Mesenchymal stem cell (in vitro differentiated cells and primary cell): ENCODE measurements at regions not wholly inside any gene's neighbourhood (a gene's known extent, or its start where the extent isn't known, plus 50 kb on each side); places are given as distances from the start of the nearest gene placed in this dataset.
A peak's percentile ranks its signal among the peaks of the same experiment; 100 is the strongest.

Source experiments
- DNase-seq: peaks from one replicate; pipeline ENCODE4 v3.0.0-alpha.2; 2013
- H2AFZ ChIP-seq: one replicate; pipeline ENCODE4 v1.6.1; 2013; ENCODE audit warnings: low read depth, mild to moderate bottlenecking, control low read depth, inconsistent platforms, low read length, moderate library complexity
- H2AK5ac ChIP-seq: 2 replicates; pipeline ENCODE4 v1.6.1; 2013; ENCODE audit warnings: low read length, moderate library complexity, mild to moderate bottlenecking, inconsistent platforms; ENCODE audit not compliant: severe bottlenecking
- H2BK120ac ChIP-seq: one replicate; pipeline ENCODE4 v1.6.1; 2013; ENCODE audit warnings: low read depth, mild to moderate bottlenecking, inconsistent platforms, low read length, moderate library complexity
- H2BK12ac ChIP-seq, 2 experiments: one replicate each; pipeline ENCODE4 v1.6.1; 2013; ENCODE audit warnings: inconsistent platforms in 2 of 2, low read length in 2 of 2, mild to moderate bottlenecking in 2 of 2, moderate library complexity in 2 of 2, control low read depth in 1 of 2
- H2BK15ac ChIP-seq: one replicate; pipeline ENCODE4 v1.6.1; 2013; ENCODE audit warnings: mild to moderate bottlenecking, low read depth, inconsistent platforms; ENCODE audit not compliant: poor library complexity, severe bottlenecking
- H2BK5ac ChIP-seq: 2 replicates; pipeline ENCODE4 v1.6.1; 2013; ENCODE audit warnings: low read depth, mild to moderate bottlenecking, low read length, control low read depth, inconsistent platforms; ENCODE audit not compliant: poor library complexity, severe bottlenecking
- H3K14ac ChIP-seq, 2 experiments: one replicate each; pipeline ENCODE4 v1.6.1; 2013; ENCODE audit warnings: inconsistent platforms in 2 of 2, low read length in 2 of 2, control low read depth in 1 of 2, mild to moderate bottlenecking in 1 of 2, moderate library complexity in 1 of 2
- H3K18ac ChIP-seq, 2 experiments: one replicate each; pipeline ENCODE4 v1.6.1; 2013; ENCODE audit warnings: inconsistent platforms in 2 of 2, low read length in 2 of 2, control low read depth in 1 of 2, low read depth in 1 of 2, mild to moderate bottlenecking in 1 of 2
- H3K23ac ChIP-seq, 2 experiments: one replicate each; pipeline ENCODE4 v1.6.1; 2013; ENCODE audit warnings: inconsistent platforms in 2 of 2, low read length in 2 of 2, mild to moderate bottlenecking in 2 of 2, moderate library complexity in 2 of 2, control low read depth in 1 of 2
- H3K27ac ChIP-seq: 2 replicates; pipeline ENCODE4 v1.5.1; 2013; ENCODE audit warnings: mild to moderate bottlenecking, moderate library complexity, low read length, control low read depth, inconsistent platforms; ENCODE audit not compliant: poor library complexity, severe bottlenecking
- H3K27me3 ChIP-seq, 2 experiments: 2 replicates each; pipeline versions ENCODE4 v1.6.1 to v1.7.0; 2013; ENCODE audit warnings: low read length in 2 of 2, mild to moderate bottlenecking in 2 of 2, moderate library complexity in 2 of 2, control low read depth in 1 of 2, inconsistent platforms in 1 of 2; ENCODE audit not compliant: control insufficient read depth in 1 of 2, insufficient read depth in 1 of 2
- H3K36me3 ChIP-seq, 2 experiments: 2 replicates each; pipeline versions ENCODE4 v1.6.1 to v1.7.0; 2013; ENCODE audit warnings: low read length in 2 of 2, control low read depth in 1 of 2, inconsistent platforms in 1 of 2, low read depth in 1 of 2, mild to moderate bottlenecking in 1 of 2; ENCODE audit not compliant: insufficient read depth in 2 of 2, control insufficient read depth in 1 of 2
- H3K4ac ChIP-seq, 2 experiments: one replicate each; pipeline ENCODE4 v1.6.1; 2013; ENCODE audit warnings: inconsistent platforms in 2 of 2, low read length in 2 of 2, mild to moderate bottlenecking in 2 of 2, moderate library complexity in 2 of 2, control low read depth in 1 of 2, low read depth in 1 of 2
- H3K4me1 ChIP-seq: 2 replicates; pipeline ENCODE4 v1.6.1; 2013; ENCODE audit warnings: low read depth, low read length, control low read depth; ENCODE audit not compliant: control insufficient read depth, insufficient read depth
- H3K4me2 ChIP-seq: 2 replicates; pipeline ENCODE4 v1.6.1; 2013; ENCODE audit warnings: low read length, mild to moderate bottlenecking, inconsistent platforms; ENCODE audit not compliant: poor library complexity, severe bottlenecking
- H3K4me3 ChIP-seq, 2 experiments: 2 replicates each; pipeline versions ENCODE4 v1.5.1 to v1.7.0; 2013; ENCODE audit warnings: low read length in 2 of 2, mild to moderate bottlenecking in 2 of 2, control low read depth in 1 of 2, low read depth in 1 of 2; ENCODE audit not compliant: insufficient read depth in 1 of 2
- H3K79me1 ChIP-seq: replicated peaks from 2 replicates; pipeline ENCODE4 v1.6.1; 2013; ENCODE audit warnings: mild to moderate bottlenecking, control low read depth, low read length, inconsistent platforms; ENCODE audit not compliant: poor library complexity, severe bottlenecking
- H3K9ac ChIP-seq: 2 replicates; pipeline ENCODE4 v1.7.0; 2013; ENCODE audit warnings: mild to moderate bottlenecking, low read length, moderate library complexity
- H3K9me3 ChIP-seq: 2 replicates; pipeline ENCODE4 v1.7.0; 2013; ENCODE audit warnings: mild to moderate bottlenecking, low read length; ENCODE audit not compliant: control insufficient read depth
- H4K8ac ChIP-seq: one replicate; pipeline ENCODE4 v1.6.1; 2013; ENCODE audit warnings: inconsistent platforms, mild to moderate bottlenecking, low read length, moderate library complexity
- H4K91ac ChIP-seq: one replicate; pipeline ENCODE4 v1.6.1; 2013; ENCODE audit warnings: mild to moderate bottlenecking, low read length, inconsistent platforms
- WGBS: methylation state at CpG from one replicate; pipeline ENCODE4 v1.1.7; 2013; ENCODE audit warnings: mixed read lengths; 5-methylcytosine and 5-hydroxymethylcytosine counted together

GRCh38 chr1:29559056-29559455 lies 322.7 kb downstream of the PTPRU start:
- Histone ChIP-seq H3K79me1 (no peaks in the 10 kb centered on the region), H4K8ac (no peak overlapping the region), H3K9ac (no peak overlapping the region), H3K14ac (no peak overlapping the region), H3K9me3 (peaks cover 19% of the 10 kb centered on the region), H3K23ac (no peak overlapping the region), H2AFZ (no peak overlapping the region), H3K4me2 (no peak overlapping the region), H2AK5ac (no peak overlapping the region), H2BK5ac (no peak overlapping the region), H3K4me3 (no peak overlapping the region), H3K27me3 (peaks cover 0 to 28% of the 10 kb centered on the region in 2 experiments), H2BK15ac (no peak overlapping the region), H3K27ac (no peak overlapping the region), H2BK120ac (no peak overlapping the region), H2BK12ac (no peak overlapping the region), H3K36me3 (no peaks in the 10 kb centered on the region), H3K4me1 (no peaks in the 10 kb centered on the region), H3K18ac (no peak overlapping the region), H4K91ac (no peak overlapping the region), H3K4ac (no peak overlapping the region)
- 81% methylated on average over 3 of the region's 3 CpGs for WGBS
- DNase-seq = no peak

- Histone ChIP-seq H3K4me3 (no peak overlapping the region), H3K18ac (no peak overlapping the region), H3K27me3 (peaks cover 0 to 28% of the 10 kb centered on the region in 2 experiments), H3K4me2 (no peak overlapping the region), H2BK5ac (no peak overlapping the region), H2BK12ac (no peak overlapping the region), H4K91ac (no peak overlapping the region), H3K9ac (no peak overlapping the region), H2AFZ (no peak overlapping the region), H2AK5ac (no peak overlapping the region), H3K36me3 (no peaks in the 10 kb centered on the region), H3K79me1 (no peaks in the 10 kb centered on the region), H3K4ac (no peak overlapping the region), H2BK120ac (no peak overlapping the region), H2BK15ac (no peak overlapping the region), H3K27ac (no peak overlapping the region), H3K23ac (no peak overlapping the region), H3K4me1 (no peaks in the 10 kb centered on the region), H4K8ac (no peak overlapping the region), H3K14ac (no peak overlapping the region), H3K9me3 (peaks cover 8% of the 10 kb centered on the region)
- 76% methylated on average over 10 of the region's 16 CpGs for WGBS
- no peak for DNase-seq
Measured at GRCh38 chr1:29557701-29558600, 321.6 kb downstream of the PTPRU start.

GRCh38 chr1:29557066-29557465 lies 320.7 kb downstream of the PTPRU start:
- Histone ChIP-seq H2BK5ac (no peak overlapping the region), H2BK120ac (no peak overlapping the region), H3K4me2 (no peak overlapping the region), H3K27me3 (peaks cover 0 to 28% of the 10 kb centered on the region in 2 experiments), H4K8ac (no peak overlapping the region), H3K9me3 (no peaks in the 10 kb centered on the region), H3K14ac (no peak overlapping the region), H3K23ac (no peak overlapping the region), H3K9ac (no peak overlapping the region), H3K79me1 (no peaks in the 10 kb centered on the region), H3K4me3 (no peak overlapping the region), H2AFZ (no peak overlapping the region), H3K18ac (no peak overlapping the region), H4K91ac (no peak overlapping the region), H2BK12ac (no peak overlapping the region), H3K4ac (no peak overlapping the region), H3K27ac (no peak overlapping the region), H3K4me1 (no peaks in the 10 kb centered on the region), H2BK15ac (no peak overlapping the region), H2AK5ac (no peak overlapping the region), H3K36me3 (no peaks in the 10 kb centered on the region)
- WGBS = 92% methylated on average over 5 of the region's 5 CpGs
- no peak for DNase-seq

GRCh38 chr1:29556657-29557056 lies 320.3 kb downstream of the PTPRU start:
- H2BK120ac ChIP-seq = no peak overlapping the region
- no peak overlapping the region for H2AFZ ChIP-seq
- H3K27ac ChIP-seq = no peak overlapping the region
- H3K9ac ChIP-seq = no peak overlapping the region
- H3K4me2 ChIP-seq = no peak overlapping the region
- H3K23ac ChIP-seq = no peak overlapping the region
- no peak overlapping the region for H2BK15ac ChIP-seq
- H3K27me3 ChIP-seq = peaks cover 0 to 28% of the 10 kb centered on the region in 2 experiments
- no peak for DNase-seq
- H2AK5ac ChIP-seq = no peak overlapping the region
- H4K8ac ChIP-seq = no peak overlapping the region
- H3K18ac ChIP-seq = no peak overlapping the region
- no peak overlapping the region for H3K4ac ChIP-seq
- H3K14ac ChIP-seq = peak overlapping the region in 1 of 2 experiments; percentile 7
- no peaks in the 10 kb centered on the region for H3K4me1 ChIP-seq
- H3K79me1 ChIP-seq = no peaks in the 10 kb centered on the region
- no peaks in the 10 kb centered on the region for H3K9me3 ChIP-seq
- H3K36me3 ChIP-seq = no peaks in the 10 kb centered on the region
- no peak overlapping the region for H4K91ac ChIP-seq
- H2BK5ac ChIP-seq = no peak overlapping the region
- no peak overlapping the region for H2BK12ac ChIP-seq
- H3K4me3 ChIP-seq = no peak overlapping the region
- 73% methylated on average over 4 of the region's 4 CpGs for WGBS
